HEK293 (cell line): ENCODE measurements at regions not wholly inside any gene's neighbourhood (a gene's known extent, or its start where the extent isn't known, plus 50 kb on each side); places are given as distances from the start of the nearest gene placed in this dataset.

ENCODE experiments used
- CTCF ChIA-PET: fragments of 350-600 bp; formaldehyde crosslinking; extraction: SDS; loops from one replicate; lab custom pipeline; 2021; ENCODE audit warnings: antibody characterized with exemption; lab: Yijun Ruan, JAX
- POLR2A ChIA-PET: fragments of 300-600 bp; formaldehyde crosslinking; extraction: SDS; loops from one replicate; lab custom pipeline; 2020; ENCODE audit warnings: antibody characterized with exemption, inconsistent platforms; lab: Yijun Ruan, JAX
- H3K27ac ChIP-seq: fragments of 200-500 bp; sonication (Bioruptor generic); 2 replicates; pipeline ENCODE4 v1.5.1; 2014; ENCODE audit warnings: low read depth, low read length, control low read depth, inconsistent platforms; ENCODE audit errors: extremely low read depth
- H3K36me3 ChIP-seq, 2 experiments: fragments of 200-500 bp in 1 of 2; sonication (Bioruptor generic) in 1 of 2; 1 replicate in 1 of 2; 2 replicates in 1 of 2; pipeline ENCODE4 v1.5.1; 2014 to 2017; ENCODE audit warnings: inconsistent platforms in 2 of 2, low read length in 2 of 2; ENCODE audit not compliant: control insufficient read depth in 2 of 2, insufficient read depth in 1 of 2
- H3K4me1 ChIP-seq: fragments of 200-500 bp; sonication (Bioruptor generic); 2 replicates; pipeline ENCODE4 v1.5.1; 2014; ENCODE audit warnings: mild to moderate bottlenecking, low read length, inconsistent platforms; ENCODE audit not compliant: control insufficient read depth, insufficient read depth
- H3K4me3 ChIP-seq: 2 replicates; pipeline ENCODE4 v1.5.1; 2011; ENCODE audit warnings: low read depth, mild to moderate bottlenecking, control low read depth, low read length, moderate library complexity
- H3K9me3 ChIP-seq: fragments of 200-500 bp; sonication (Bioruptor generic); 2 replicates; pipeline ENCODE4 v1.5.1; 2014; ENCODE audit warnings: low read depth, low read length, inconsistent platforms; ENCODE audit not compliant: control insufficient read depth, insufficient read depth
- FEZF1 ChIP-seq: fragments of 450-650 bp; formaldehyde crosslinking; IDR thresholded peaks from 2 replicates; pipeline ENCODE4 v1.5.1; 2016; ENCODE audit warnings: missing biosample characterization, missing genetic modification characterization
- GLIS1 ChIP-seq: fragments of 450-650 bp; formaldehyde crosslinking; IDR thresholded peaks from 2 replicates; pipeline ENCODE4 v1.5.1; 2016; ENCODE audit warnings: missing biosample characterization, missing genetic modification characterization
- KLF10 ChIP-seq: fragments of 450-650 bp; IDR thresholded peaks from 2 replicates; pipeline ENCODE4 v1.5.1; 2018; ENCODE audit warnings: missing biosample characterization, mild to moderate bottlenecking, missing genetic modification characterization
- OVOL3 ChIP-seq: fragments of 450-650 bp; formaldehyde crosslinking; IDR thresholded peaks from 2 replicates; pipeline ENCODE4 v1.5.1; 2016; ENCODE audit warnings: missing biosample characterization, missing genetic modification characterization
- PRDM1 ChIP-seq: fragments of 450-650 bp; formaldehyde crosslinking; IDR thresholded peaks from 2 replicates; pipeline ENCODE4; 2016; ENCODE audit warnings: missing biosample characterization, missing genetic modification characterization
- REST ChIP-seq: fragments of 450-650 bp; formaldehyde crosslinking; IDR thresholded peaks from 2 replicates; pipeline ENCODE4 v1.5.1; 2016; ENCODE audit warnings: missing biosample characterization, missing genetic modification characterization
- TRIM28 ChIP-seq: IDR thresholded peaks from 2 replicates; pipeline ENCODE4 v1.6.1; 2011; ENCODE audit warnings: low read length, control low read depth, borderline replicate concordance
- YY1 ChIP-seq: fragments of 450-650 bp; formaldehyde crosslinking; IDR thresholded peaks from 2 replicates; pipeline ENCODE4 v1.5.1; 2018; ENCODE audit warnings: missing biosample characterization, missing genetic modification characterization
- ZBTB21 ChIP-seq: fragments of 450-650 bp; formaldehyde crosslinking; IDR thresholded peaks from 2 replicates; pipeline ENCODE4 v1.5.1; 2017; ENCODE audit warnings: missing biosample characterization, missing genetic modification characterization
- ZEB2 ChIP-seq: fragments of 450-650 bp; formaldehyde crosslinking; IDR thresholded peaks from 2 replicates; pipeline ENCODE4 v1.5.1; 2016; ENCODE audit warnings: missing biosample characterization, missing genetic modification characterization
- ZNF112 ChIP-seq: fragments of 450-650 bp; formaldehyde crosslinking; IDR thresholded peaks from 2 replicates; pipeline ENCODE4 v1.5.0; 2017; ENCODE audit warnings: missing biosample characterization, missing genetic modification characterization
- ZNF146 ChIP-seq: fragments of 450-650 bp; formaldehyde crosslinking; IDR thresholded peaks from 2 replicates; pipeline ENCODE4 v1.5.1; 2016; ENCODE audit warnings: missing biosample characterization, missing genetic modification characterization
- ZNF18 ChIP-seq: fragments of 450-650 bp; formaldehyde crosslinking; IDR thresholded peaks from 2 replicates; pipeline ENCODE4 v1.5.1; 2016; ENCODE audit warnings: missing biosample characterization, missing genetic modification characterization
- ZNF24 ChIP-seq: fragments of 450-650 bp; formaldehyde crosslinking; IDR thresholded peaks from 2 replicates; pipeline ENCODE4 v1.5.1; 2016; ENCODE audit warnings: missing biosample characterization, missing genetic modification characterization
- ZNF292 ChIP-seq: fragments of 450-650 bp; formaldehyde crosslinking; IDR thresholded peaks from 2 replicates; pipeline ENCODE4 v1.5.1; 2016; ENCODE audit warnings: low read depth, missing biosample characterization, missing genetic modification characterization, borderline replicate concordance
- ZNF335 ChIP-seq: fragments of 450-650 bp; formaldehyde crosslinking; conservative IDR thresholded peaks from 2 replicates; pipeline ENCODE4 v1.5.1; 2016; ENCODE audit warnings: missing biosample characterization, missing genetic modification characterization
- ZNF426 ChIP-seq: fragments of 450-650 bp; formaldehyde crosslinking; IDR thresholded peaks from 2 replicates; pipeline ENCODE4 v1.5.1; 2017; ENCODE audit warnings: missing biosample characterization, missing genetic modification characterization, mild to moderate bottlenecking, inconsistent platforms, moderate library complexity
- ZNF473 ChIP-seq: fragments of 450-650 bp; formaldehyde crosslinking; IDR thresholded peaks from 2 replicates; pipeline ENCODE4 v1.5.1; 2017; ENCODE audit warnings: missing biosample characterization, missing genetic modification characterization
- ZNF561 ChIP-seq: fragments of 450-650 bp; IDR thresholded peaks from 2 replicates; pipeline ENCODE4 v1.5.1; 2018; ENCODE audit warnings: missing biosample characterization, missing genetic modification characterization, borderline replicate concordance
- ZNF585B ChIP-seq: fragments of 450-650 bp; formaldehyde crosslinking; IDR thresholded peaks from 2 replicates; pipeline ENCODE4 v1.5.1; 2016; ENCODE audit warnings: missing biosample characterization, missing genetic modification characterization
- ZNF626 ChIP-seq: fragments of 450-650 bp; sonication (Bioruptor Pico); formaldehyde crosslinking; IDR thresholded peaks from 2 replicates; pipeline ENCODE4 v1.5.1; 2018; ENCODE audit warnings: missing biosample characterization, missing genetic modification characterization, inconsistent platforms
- ZNF660 ChIP-seq: fragments of 450-650 bp; IDR thresholded peaks from 2 replicates; pipeline ENCODE4 v1.5.1; 2018; ENCODE audit warnings: missing biosample characterization, mild to moderate bottlenecking, missing genetic modification characterization
- ZNF747 ChIP-seq: fragments of 450-650 bp; formaldehyde crosslinking; IDR thresholded peaks from 2 replicates; pipeline ENCODE4 v1.5.1; 2016; ENCODE audit warnings: missing biosample characterization, missing genetic modification characterization
- ZSCAN5A ChIP-seq: fragments of 450-650 bp; formaldehyde crosslinking; IDR thresholded peaks from 2 replicates; pipeline ENCODE4 v1.5.1; 2016; ENCODE audit warnings: missing biosample characterization, missing genetic modification characterization
- ZXDB ChIP-seq: fragments of 450-650 bp; formaldehyde crosslinking; IDR thresholded peaks from 2 replicates; pipeline ENCODE4 v1.5.1; 2016; ENCODE audit warnings: missing biosample characterization, missing genetic modification characterization

- TF ChIP-seq ZNF146, result no peak
- no peak for TF ChIP-seq ZNF24 (tag by site-specific recombination)
- TF ChIP-seq ZNF18, result no peak
- TF ChIP-seq ZEB2 (tag by site-specific recombination), result no peak
- no peak for TF ChIP-seq KLF10 (tag by site-specific recombination)
- no peak for TF ChIP-seq REST (tag by site-specific recombination)
- TF ChIP-seq YY1 (tag by site-specific recombination), result no peak
- no peak for TF ChIP-seq ZNF660 (tag by site-specific recombination)
- TF ChIP-seq ZNF335, result no peak
- no peak for TF ChIP-seq ZNF626
- TF ChIP-seq OVOL3 (tag by site-specific recombination), result no peak
- no peak for TF ChIP-seq ZSCAN5A (tag by site-specific recombination)
- TF ChIP-seq ZNF585B (tag by site-specific recombination), result no peak
- TF ChIP-seq ZNF473 (tag by site-specific recombination), result no peak
- no peak for TF ChIP-seq ZNF747
- TF ChIP-seq ZNF561 (tag by site-specific recombination), result no peak
- Histone ChIP-seq H3K4me1 (no peaks in the 10 kb centered on the region), H3K9me3 (no peaks in the 10 kb centered on the region), H3K4me3 (no peak overlapping the region), H3K27ac (no peak overlapping the region), H3K36me3 (no peaks in the 10 kb centered on the region)
- CTCF ChIA-PET, result interaction anchor here (0.7 kb wide), 1 partner anchor 13 kb away, joined by 3 read pairs; no protein-coding TSS in a partner anchor
- POLR2A ChIA-PET, result no interaction called here
Observed at GRCh38 chr11:23496340-23496739, 636.1 kb upstream of the CCDC179 start.

DNA sequence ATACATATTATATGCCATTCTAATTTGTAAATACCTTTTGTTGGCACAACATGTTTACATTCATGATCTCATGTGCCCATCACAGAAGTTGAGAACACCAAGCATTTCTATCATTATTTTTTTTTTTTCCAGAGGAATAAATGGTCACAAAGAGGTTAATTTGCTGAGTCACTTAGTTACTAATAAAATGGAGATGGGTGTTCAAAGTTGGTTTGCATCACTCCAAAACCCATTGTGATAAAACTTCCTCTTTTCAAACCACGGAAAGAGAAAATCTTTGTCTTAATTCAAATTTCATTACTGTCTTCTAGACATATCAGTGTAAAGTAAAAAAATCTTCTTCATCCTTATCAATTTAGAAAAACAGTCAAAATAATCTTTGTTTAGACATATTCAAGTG, 636.8 kb upstream of the CCDC179 start:
- no peaks in the 10 kb centered on the region for H3K9me3 ChIP-seq
- no peak overlapping the region for H3K27ac ChIP-seq
- no peaks in the 10 kb centered on the region for H3K36me3 ChIP-seq
- no peak overlapping the region for H3K4me3 ChIP-seq
- no peaks in the 10 kb centered on the region for H3K4me1 ChIP-seq
- ChIA-PET POLR2A (no interaction called here), CTCF (interaction anchor here (0.7 kb wide), 1 partner anchor 14 kb away, joined by 3 read pairs; no protein-coding TSS in a partner anchor)
- no peak for TF ChIP-seq GLIS1 (tag by site-specific recombination)
- TF ChIP-seq ZBTB21 (tag by site-specific recombination), result no peak
- no peak for TF ChIP-seq PRDM1
- no peak for TF ChIP-seq ZXDB (tag by site-specific recombination)
- no peak for TF ChIP-seq ZNF112 (tag by site-specific recombination)
- no peak for TF ChIP-seq FEZF1 (tag by site-specific recombination)
- TF ChIP-seq ZNF426 (tag by site-specific recombination), result no peak
- no peak for TF ChIP-seq TRIM28
- no peak for TF ChIP-seq ZNF292 (tag by site-specific recombination)
- no peak for TF ChIP-seq ZEB2 (tag by site-specific recombination)
